ENCODE measurements at regions not wholly inside any gene's neighbourhood (a gene's known extent, or its start where the extent isn't known, plus 50 kb on each side); places are given as distances from the start of the nearest gene placed in this dataset.

GRCh38 chr3:84175449-84175848 lies 783.3 kb upstream of the CADM2 start:
- Histone ChIP-seq H3K4me3 (ENCODE audit: low read depth, low read length) (no peak overlapping the region), H3K27me3 (ENCODE audit: control insufficient read depth, insufficient read depth, low read length) (no peaks in the 10 kb centered on the region), H3K36me3 (ENCODE audit: control insufficient read depth, insufficient read depth, low read length) (no peaks in the 10 kb centered on the region)
- TF ChIP-seq CTCF (IDR thresholded peaks at IDR 0.05; ENCODE audit: insufficient read depth, low read length, poor library complexity, severe bottlenecking), result no peak
- no peak for DNase-seq (ENCODE audit: low read depth)

- no peaks in the 10 kb centered on the region for H3K36me3 ChIP-seq (ENCODE audit: control insufficient read depth, insufficient read depth, low read length)
- H3K4me3 ChIP-seq (ENCODE audit: low read depth, low read length), result no peak overlapping the region
- TF ChIP-seq CTCF (IDR thresholded peaks at IDR 0.05; ENCODE audit: insufficient read depth, low read length, poor library complexity, severe bottlenecking), result no peak
- H3K27me3 ChIP-seq (ENCODE audit: control insufficient read depth, insufficient read depth, low read length), result no peaks in the 10 kb centered on the region
- DNase-seq (ENCODE audit: low read depth), result no peak
Measured at GRCh38 chr3:84184937-84185336, 773.9 kb upstream of the CADM2 start.

GRCh38 chr3:84194029-84194428 lies 764.8 kb upstream of the CADM2 start:
- H3K27me3 ChIP-seq (ENCODE audit: control insufficient read depth, insufficient read depth, low read length), result no peaks in the 10 kb centered on the region
- H3K4me3 ChIP-seq (ENCODE audit: low read depth, low read length), result no peak overlapping the region
- no peak for DNase-seq (ENCODE audit: low read depth)
- TF ChIP-seq CTCF (IDR thresholded peaks at IDR 0.05; ENCODE audit: insufficient read depth, low read length, poor library complexity, severe bottlenecking), result no peak
- no peaks in the 10 kb centered on the region for H3K36me3 ChIP-seq (ENCODE audit: control insufficient read depth, insufficient read depth, low read length)

- Histone ChIP-seq H3K4me3 (ENCODE audit: low read depth, low read length) (no peak overlapping the region), H3K27me3 (ENCODE audit: control insufficient read depth, insufficient read depth, low read length) (no peaks in the 10 kb centered on the region), H3K36me3 (ENCODE audit: control insufficient read depth, insufficient read depth, low read length) (no peaks in the 10 kb centered on the region)
- no peak for DNase-seq (ENCODE audit: low read depth)
- no peak for TF ChIP-seq CTCF (IDR thresholded peaks at IDR 0.05; ENCODE audit: insufficient read depth, low read length, poor library complexity, severe bottlenecking)
Measured at GRCh38 chr3:84209474-84209873, 749.3 kb upstream of the CADM2 start.

- H3K36me3 ChIP-seq (ENCODE audit: control insufficient read depth, insufficient read depth, low read length), result no peaks in the 10 kb centered on the region
Measured at GRCh38 chr3:84223512-84223911, 735.3 kb upstream of the CADM2 start.

More at GRCh38 chr3:84223512-84223911, 735.3 kb upstream of the CADM2 start:
- H3K27me3 ChIP-seq (ENCODE audit: control insufficient read depth, insufficient read depth, low read length), result no peaks in the 10 kb centered on the region
- H3K4me3 ChIP-seq (ENCODE audit: low read depth, low read length), result no peak overlapping the region
- no peak for DNase-seq (ENCODE audit: low read depth)
- TF ChIP-seq CTCF (IDR thresholded peaks at IDR 0.05; ENCODE audit: insufficient read depth, low read length, poor library complexity, severe bottlenecking), result no peak

All from kidney epithelial cell (primary cell).